ENCODE measurements at regions not wholly inside any gene's neighbourhood (a gene's known extent, or its start where the extent isn't known, plus 50 kb on each side); places are given as distances from the start of the nearest gene placed in this dataset.

DNA sequence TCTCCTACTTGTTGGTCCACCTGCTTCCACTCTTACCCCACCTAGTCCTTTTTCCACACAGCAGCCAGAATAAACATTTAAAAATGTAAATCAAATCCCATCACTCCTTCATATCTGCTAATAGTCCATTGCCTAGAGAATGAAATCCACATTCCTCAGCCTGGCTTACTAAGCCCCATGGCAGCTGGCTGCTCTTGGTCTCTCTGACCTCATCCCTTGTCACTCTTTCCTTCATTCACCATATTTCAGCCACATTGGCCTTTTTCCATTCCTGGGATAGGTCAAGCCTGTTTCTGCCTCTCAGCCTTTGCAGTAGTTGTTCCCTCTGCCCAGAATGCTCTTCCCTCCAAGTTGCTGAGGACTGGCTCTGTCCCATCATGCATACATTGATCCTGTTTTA lies 512.8 kb downstream of the INSC start:
- Histone ChIP-seq H3K4me1 (ENCODE audit: insufficient read depth, low read length) (no peaks in the 10 kb centered on the region), H3K9ac (ENCODE audit: low read depth, low read length) (no peak overlapping the region), H3K9me3 (ENCODE audit: control insufficient read depth, insufficient read depth, low read length) (no peaks in the 10 kb centered on the region), H3K36me3 (ENCODE audit: insufficient read depth, low read length) (no peaks in the 10 kb centered on the region)

GRCh38 chr11:15629690-15630321 lies 515.1 kb downstream of the INSC start:
- Histone ChIP-seq H3K9me3 (ENCODE audit: control insufficient read depth, insufficient read depth, low read length) (no peaks in the 10 kb centered on the region), H3K9ac (ENCODE audit: low read depth, low read length) (no peak overlapping the region), H3K36me3 (ENCODE audit: insufficient read depth, low read length) (no peaks in the 10 kb centered on the region), H3K4me1 (ENCODE audit: insufficient read depth, low read length) (no peaks in the 10 kb centered on the region)

GRCh38 chr11:15630896-15631295 lies 516.2 kb downstream of the INSC start:
- Histone ChIP-seq H3K4me1 (ENCODE audit: insufficient read depth, low read length) (no peaks in the 10 kb centered on the region), H3K9me3 (ENCODE audit: control insufficient read depth, insufficient read depth, low read length) (no peaks in the 10 kb centered on the region)

GRCh38 chr11:15635521-15635920 lies 520.8 kb downstream of the INSC start:
- H3K4me1 ChIP-seq (ENCODE audit: insufficient read depth, low read length): no peaks in the 10 kb centered on the region
- no peaks in the 10 kb centered on the region for H3K36me3 ChIP-seq (ENCODE audit: insufficient read depth, low read length)
- H3K9ac ChIP-seq (ENCODE audit: low read depth, low read length): no peak overlapping the region
- 0 out of 2 replicates have a peak, but pooled peaks cover 4% of the 10 kb centered on the region for H3K9me3 ChIP-seq (ENCODE audit: control insufficient read depth, insufficient read depth, low read length)

More at GRCh38 chr11:15630896-15631295, 516.2 kb downstream of the INSC start:
- Histone ChIP-seq H3K36me3 (ENCODE audit: insufficient read depth, low read length) (no peaks in the 10 kb centered on the region), H3K9ac (ENCODE audit: low read depth, low read length) (no peak overlapping the region)

- no peak overlapping the region for H3K9ac ChIP-seq (ENCODE audit: low read depth, low read length)
- no peaks in the 10 kb centered on the region for H3K4me1 ChIP-seq (ENCODE audit: insufficient read depth, low read length)
These were observed 521.9 kb downstream of the INSC start for GRCh38 chr11:15636521-15637089.

DNA sequence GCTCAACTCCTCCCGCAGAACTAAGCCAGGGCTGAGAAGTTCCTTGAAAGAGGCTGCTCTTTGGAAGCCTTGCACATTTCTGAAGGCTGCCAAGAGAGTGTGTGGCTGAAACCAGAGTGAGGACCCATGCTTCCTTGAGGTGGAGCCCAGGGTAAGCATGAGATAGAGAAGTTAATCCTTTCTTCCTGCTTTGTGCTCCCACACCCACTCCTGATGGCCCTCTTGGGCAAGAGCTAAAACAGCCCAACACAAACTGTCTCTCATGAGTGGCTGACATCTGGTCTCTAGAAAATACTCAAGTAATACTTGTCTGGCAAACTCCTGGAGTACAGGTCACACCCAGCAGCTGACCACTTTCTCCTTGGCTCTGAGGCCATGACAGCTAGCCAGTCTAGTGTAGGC lies 523.7 kb downstream of the INSC start:
- no peaks in the 10 kb centered on the region for H3K4me1 ChIP-seq (ENCODE audit: insufficient read depth, low read length)
- no peak overlapping the region for H3K9ac ChIP-seq (ENCODE audit: low read depth, low read length)
- H3K9me3 ChIP-seq (ENCODE audit: control insufficient read depth, insufficient read depth, low read length): 0 out of 2 replicates have a peak, but pooled peaks cover 4% of the 10 kb centered on the region
- H3K36me3 ChIP-seq (ENCODE audit: insufficient read depth, low read length): no peaks in the 10 kb centered on the region

More at GRCh38 chr11:15636521-15637089, 521.9 kb downstream of the INSC start:
- Histone ChIP-seq H3K36me3 (ENCODE audit: insufficient read depth, low read length) (no peaks in the 10 kb centered on the region), H3K9me3 (ENCODE audit: control insufficient read depth, insufficient read depth, low read length) (0 out of 2 replicates have a peak, but pooled peaks cover 4% of the 10 kb centered on the region)

DNA sequence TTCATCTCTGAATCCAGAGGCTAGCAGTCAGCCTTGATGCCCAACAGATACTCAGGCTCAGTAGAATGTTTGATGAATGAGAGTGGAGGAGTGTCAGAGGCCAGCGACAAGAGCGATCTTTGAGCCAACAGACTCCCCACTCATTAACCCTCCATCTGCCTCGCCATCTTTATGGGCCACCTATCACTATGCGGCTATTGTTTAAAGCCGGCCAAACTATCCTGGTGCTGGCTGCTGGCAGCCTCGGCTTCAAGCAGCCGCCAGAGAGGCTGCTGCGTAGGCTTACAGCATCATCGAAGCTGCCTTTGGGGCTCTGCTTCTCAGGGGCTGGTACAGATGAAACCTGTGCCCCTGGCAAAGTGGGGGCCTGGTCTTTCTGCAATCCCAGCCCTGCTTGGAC lies 525.6 kb downstream of the INSC start:
- H3K36me3 ChIP-seq (ENCODE audit: insufficient read depth, low read length): no peaks in the 10 kb centered on the region
- H3K9me3 ChIP-seq (ENCODE audit: control insufficient read depth, insufficient read depth, low read length): 0 out of 2 replicates have a peak, but pooled peaks cover 4% of the 10 kb centered on the region
- no peaks in the 10 kb centered on the region for H3K4me1 ChIP-seq (ENCODE audit: insufficient read depth, low read length)
- H3K9ac ChIP-seq (ENCODE audit: low read depth, low read length): no peak overlapping the region

DNA sequence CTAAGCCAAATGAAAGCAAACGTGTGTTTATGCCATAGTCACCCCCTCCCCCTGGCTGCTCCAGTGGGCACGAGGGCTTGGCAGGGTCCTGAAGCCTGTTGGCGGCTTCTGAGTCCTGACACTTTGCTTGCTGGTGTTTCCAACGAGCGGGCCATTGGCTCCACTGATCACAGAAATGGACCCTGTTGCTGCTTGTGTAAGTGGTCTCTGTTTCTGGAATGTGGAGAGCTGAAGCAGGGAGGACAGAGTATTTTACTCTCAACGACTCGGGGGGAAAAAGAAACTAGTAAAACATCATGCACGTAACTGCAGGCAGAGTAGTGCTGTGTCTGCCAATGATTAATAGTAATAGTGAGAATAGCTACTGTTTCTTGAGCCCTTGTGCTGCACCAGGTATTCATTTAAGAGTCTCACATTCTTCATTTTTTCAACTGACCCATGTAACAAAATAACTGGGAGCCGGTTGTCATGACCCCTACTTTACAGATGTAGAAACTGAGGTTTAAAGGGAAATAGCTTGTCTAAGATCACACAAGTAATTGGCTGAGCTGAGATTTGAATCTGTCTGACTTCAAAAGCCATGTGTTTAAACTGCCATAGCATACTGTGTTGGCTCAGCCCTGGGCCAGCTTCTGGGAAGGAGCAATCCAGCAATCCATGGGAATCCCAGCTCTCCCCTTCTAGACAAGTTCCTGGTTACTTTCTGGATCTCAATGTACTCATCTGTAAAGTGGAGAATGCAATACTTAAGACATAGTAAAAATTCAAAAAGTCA lies 526.7 kb downstream of the INSC start:
- no peak overlapping the region for H3K9ac ChIP-seq (ENCODE audit: low read depth, low read length)
- no peaks in the 10 kb centered on the region for H3K4me1 ChIP-seq (ENCODE audit: insufficient read depth, low read length)
- 0 out of 2 replicates have a peak, but pooled peaks cover under 1% of the 10 kb centered on the region for H3K9me3 ChIP-seq (ENCODE audit: control insufficient read depth, insufficient read depth, low read length)
- H3K36me3 ChIP-seq (ENCODE audit: insufficient read depth, low read length): no peaks in the 10 kb centered on the region

GRCh38 chr11:15645201-15645600 lies 530.5 kb downstream of the INSC start:
- no peaks in the 10 kb centered on the region for H3K9me3 ChIP-seq (ENCODE audit: control insufficient read depth, insufficient read depth, low read length)
- no peaks in the 10 kb centered on the region for H3K36me3 ChIP-seq (ENCODE audit: insufficient read depth, low read length)
- no peaks in the 10 kb centered on the region for H3K4me1 ChIP-seq (ENCODE audit: insufficient read depth, low read length)
- H3K9ac ChIP-seq (ENCODE audit: low read depth, low read length): no peak overlapping the region

DNA sequence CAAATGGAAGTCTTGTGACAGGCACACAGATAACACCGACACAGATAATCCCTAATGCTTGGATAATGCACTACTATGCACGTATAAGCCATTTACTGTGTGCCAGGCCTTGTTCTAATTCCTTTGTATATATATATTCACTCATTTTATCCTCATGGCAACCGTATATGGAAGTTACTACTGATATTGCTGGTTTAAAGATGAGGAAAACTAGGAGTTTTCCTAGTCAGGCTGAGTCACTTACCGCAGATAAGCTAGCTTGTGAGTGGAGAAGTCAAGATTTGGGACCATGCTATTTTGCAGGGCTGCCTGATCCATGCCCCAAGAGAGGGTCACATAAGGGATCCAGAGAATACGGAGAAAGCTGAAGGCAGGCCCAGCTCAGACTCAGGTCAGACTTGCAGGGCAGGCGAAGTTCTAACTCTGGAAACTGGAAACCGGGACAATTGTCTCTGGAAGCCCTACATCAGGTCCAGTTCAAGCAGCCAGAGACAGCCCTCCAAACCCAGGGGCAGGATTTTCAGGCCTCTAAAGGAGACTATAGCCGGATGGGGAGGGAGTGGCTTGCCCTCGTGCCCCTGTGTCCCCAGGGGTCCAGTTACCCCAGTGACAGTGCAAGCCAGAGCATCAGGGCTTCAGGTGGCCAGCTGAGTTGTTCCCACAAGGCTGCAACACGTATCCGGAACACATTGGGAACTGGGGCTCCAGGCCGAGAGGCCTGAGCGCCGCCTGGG lies 534.8 kb downstream of the INSC start:
- Histone ChIP-seq H3K36me3 (ENCODE audit: insufficient read depth, low read length) (no peaks in the 10 kb centered on the region), H3K9me3 (ENCODE audit: control insufficient read depth, insufficient read depth, low read length) (no peaks in the 10 kb centered on the region), H3K4me1 (ENCODE audit: insufficient read depth, low read length) (peaks cover 6% of the 10 kb centered on the region; the same call in 1 of the 2 replicates), H3K9ac (ENCODE audit: low read depth, low read length) (no peak overlapping the region)

DNA sequence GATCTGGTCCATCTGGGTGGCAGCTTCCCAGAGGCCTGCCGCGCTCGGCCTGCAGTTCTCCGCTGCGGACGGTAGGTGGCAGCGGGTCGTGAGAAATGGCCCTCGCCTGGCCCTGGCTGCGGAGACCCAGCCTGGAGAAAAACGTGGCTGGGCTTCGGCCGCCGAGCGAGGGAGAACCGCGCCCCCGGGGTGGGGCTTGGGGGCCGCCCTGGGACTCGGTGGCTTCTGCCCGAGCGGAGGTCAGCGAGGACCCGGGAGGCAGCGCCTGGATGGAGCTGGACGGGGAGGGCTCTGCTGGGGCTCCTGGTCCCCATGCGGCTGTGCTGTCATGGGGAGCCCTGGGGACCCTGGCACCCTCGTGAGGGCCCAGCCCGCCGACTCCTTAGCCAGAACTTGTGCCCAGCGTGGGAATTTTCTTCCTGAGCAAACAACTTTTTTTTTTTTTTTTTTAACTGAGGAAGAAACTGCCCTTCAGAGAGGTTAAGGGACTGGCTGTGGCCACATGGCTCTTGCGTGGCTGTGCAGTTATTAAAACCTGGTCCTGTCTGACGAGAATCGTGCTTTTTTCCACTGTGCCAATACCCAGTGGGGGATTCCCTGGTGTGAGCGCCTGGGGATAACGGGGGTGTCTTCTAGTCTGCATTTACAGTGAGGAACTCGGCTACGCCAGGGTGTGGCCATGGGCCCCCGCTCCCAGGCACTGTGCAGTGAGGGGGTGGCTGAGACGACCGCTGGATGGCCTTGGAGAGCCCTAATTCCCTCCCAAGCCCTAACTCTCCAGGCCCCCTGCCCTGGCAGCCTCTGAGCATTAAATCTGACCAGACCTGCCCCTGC lies 535.6 kb downstream of the INSC start:
- peaks cover 6% of the 10 kb centered on the region; the same call in 1 of the 2 replicates for H3K4me1 ChIP-seq (ENCODE audit: insufficient read depth, low read length)
- H3K36me3 ChIP-seq (ENCODE audit: insufficient read depth, low read length): no peaks in the 10 kb centered on the region
- peak overlapping the region; percentile 41; the same call in 1 of the 2 replicates for H3K9ac ChIP-seq (ENCODE audit: low read depth, low read length)
- H3K9me3 ChIP-seq (ENCODE audit: control insufficient read depth, insufficient read depth, low read length): no peaks in the 10 kb centered on the region

GRCh38 chr11:15651033-15651432 lies 536.3 kb downstream of the INSC start:
- Histone ChIP-seq H3K36me3 (ENCODE audit: insufficient read depth, low read length) (no peaks in the 10 kb centered on the region), H3K9me3 (ENCODE audit: control insufficient read depth, insufficient read depth, low read length) (no peaks in the 10 kb centered on the region), H3K9ac (ENCODE audit: low read depth, low read length) (peak overlapping the region; percentile 41; the same call in 1 of the 2 replicates), H3K4me1 (ENCODE audit: insufficient read depth, low read length) (peaks cover 6% of the 10 kb centered on the region; the same call in 1 of the 2 replicates)

DNA sequence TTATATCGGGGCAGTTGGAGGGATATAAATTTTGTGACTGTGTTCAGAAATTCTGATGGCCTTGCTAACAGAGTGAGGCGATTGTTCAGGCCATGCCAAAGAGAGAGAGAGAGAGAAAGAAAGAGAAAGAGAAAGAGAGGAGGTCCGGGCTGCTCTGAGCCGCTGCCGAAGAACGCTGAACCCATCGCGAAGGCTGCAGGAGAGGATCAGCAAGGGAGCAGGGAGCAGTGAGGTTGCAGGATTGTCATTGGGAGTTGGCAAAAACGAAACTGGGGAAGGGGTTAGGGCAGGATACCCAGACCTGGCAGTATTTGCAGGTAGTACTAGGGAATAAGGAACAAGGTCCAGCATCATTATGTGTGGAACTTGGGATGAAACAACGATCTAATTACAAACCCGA lies 537.1 kb downstream of the INSC start:
- Histone ChIP-seq H3K36me3 (ENCODE audit: insufficient read depth, low read length) (no peaks in the 10 kb centered on the region), H3K9me3 (ENCODE audit: control insufficient read depth, insufficient read depth, low read length) (no peaks in the 10 kb centered on the region), H3K4me1 (ENCODE audit: insufficient read depth, low read length) (peaks cover 6% of the 10 kb centered on the region; the same call in 1 of the 2 replicates), H3K9ac (ENCODE audit: low read depth, low read length) (no peak overlapping the region)
